ENCODE measurements at regions not wholly inside any gene's neighbourhood (a gene's known extent, or its start where the extent isn't known, plus 50 kb on each side); places are given as distances from the start of the nearest gene placed in this dataset.

DNA sequence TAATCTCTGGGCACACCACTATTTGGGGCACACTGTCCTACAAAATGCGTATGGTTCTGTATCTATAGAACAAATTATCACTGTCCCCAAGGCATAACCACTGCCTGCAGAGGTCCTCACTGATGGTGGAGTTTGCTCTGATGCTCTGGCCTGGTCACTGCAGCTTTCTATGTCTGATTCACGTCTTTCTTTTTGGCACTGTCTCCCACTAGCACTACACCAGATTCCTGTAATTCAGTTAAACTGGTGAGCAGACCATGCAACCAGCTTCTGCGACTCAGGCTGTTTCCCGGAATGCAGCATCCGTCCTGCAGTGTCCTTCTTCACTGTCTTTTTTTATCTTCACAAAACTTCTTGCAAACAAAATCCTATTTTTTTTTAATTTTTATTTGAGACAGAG lies 112.8 kb downstream of the KLF6 start:
- Histone ChIP-seq H2BK5ac (ENCODE audit: low read length) (no peak overlapping the region), H3K4ac (ENCODE audit: low read depth, low read length) (no peak overlapping the region), H3K79me2 (ENCODE audit: control insufficient read depth, insufficient read depth, low read length) (no peaks in the 10 kb centered on the region), H3K27ac (ENCODE audit: low read depth, low read length) (no peak overlapping the region), H2AK5ac (ENCODE audit: low read length) (no peak overlapping the region), H3K4me2 (ENCODE audit: low read length) (no peak overlapping the region), H3K4me1 (ENCODE audit: control insufficient read depth, low read depth, low read length) (no peaks in the 10 kb centered on the region), H3K9ac (ENCODE audit: low read length) (no peak overlapping the region), H3K56ac (ENCODE audit: low read length) (no peak overlapping the region), H3K18ac (ENCODE audit: low read length) (no peak overlapping the region), H3K23ac (ENCODE audit: low read length) (no peak overlapping the region), H4K8ac (ENCODE audit: low read depth, low read length) (no peak overlapping the region), H3K27me3 (ENCODE audit: insufficient read depth, low read length, poor library complexity) (no peaks in the 10 kb centered on the region), H2BK120ac (ENCODE audit: low read depth, low read length) (no peak overlapping the region), H3K79me1 (ENCODE audit: low read length) (no peaks in the 10 kb centered on the region), H2BK15ac (replicated peaks; ENCODE audit: low read depth) (no peak overlapping the region), H4K5ac (ENCODE audit: low read length) (no peak overlapping the region), H3K36me3 (ENCODE audit: control insufficient read depth, insufficient read depth, low read length) (no peaks in the 10 kb centered on the region), H3K4me3 (ENCODE audit: low read length) (no peak overlapping the region)
- no peak for DNase-seq
- WGBS (ENCODE audit: extremely low coverage, insufficient coverage, low lambda C conversion rate) = no CpG with 5 or more reads among the region's 5 CpGs

- WGBS (ENCODE audit: extremely low coverage, insufficient coverage, low lambda C conversion rate) = no CpG with 5 or more reads among the region's 13 CpGs
- H3K79me2 ChIP-seq (ENCODE audit: control insufficient read depth, insufficient read depth, low read length) = no peaks in the 10 kb centered on the region
These were observed 113.5 kb downstream of the KLF6 start for GRCh38 chr10:3671386-3671955.

GRCh38 chr10:3668966-3669330 lies 116.1 kb downstream of the KLF6 start:
- Histone ChIP-seq H3K4ac (ENCODE audit: low read depth, low read length) (no peak overlapping the region), H3K36me3 (ENCODE audit: control insufficient read depth, insufficient read depth, low read length) (no peaks in the 10 kb centered on the region), H2AK5ac (ENCODE audit: low read length) (no peak overlapping the region), H3K9ac (ENCODE audit: low read length) (no peak overlapping the region), H2BK15ac (replicated peaks; ENCODE audit: low read depth) (no peak overlapping the region), H3K4me3 (ENCODE audit: low read length) (no peak overlapping the region), H3K79me2 (ENCODE audit: control insufficient read depth, insufficient read depth, low read length) (no peaks in the 10 kb centered on the region), H3K4me2 (ENCODE audit: low read length) (no peak overlapping the region), H3K79me1 (ENCODE audit: low read length) (no peaks in the 10 kb centered on the region), H3K27ac (ENCODE audit: low read depth, low read length) (no peak overlapping the region), H2BK120ac (ENCODE audit: low read depth, low read length) (no peak overlapping the region), H4K5ac (ENCODE audit: low read length) (no peak overlapping the region), H3K27me3 (ENCODE audit: insufficient read depth, low read length, poor library complexity) (no peaks in the 10 kb centered on the region), H3K56ac (ENCODE audit: low read length) (peak overlapping the region; percentile 54), H4K8ac (ENCODE audit: low read depth, low read length) (no peak overlapping the region), H3K4me1 (ENCODE audit: control insufficient read depth, low read depth, low read length) (no peaks in the 10 kb centered on the region), H3K18ac (ENCODE audit: low read length) (no peak overlapping the region), H2BK5ac (ENCODE audit: low read length) (no peak overlapping the region), H3K23ac (ENCODE audit: low read length) (no peak overlapping the region)
- no CpG with 5 or more reads among the region's 4 CpGs for WGBS (ENCODE audit: extremely low coverage, insufficient coverage, low lambda C conversion rate)
- no peak for DNase-seq

More at GRCh38 chr10:3671386-3671955, 113.5 kb downstream of the KLF6 start:
- no peak overlapping the region for H3K56ac ChIP-seq (ENCODE audit: low read length)
- H4K5ac ChIP-seq (ENCODE audit: low read length) = no peak overlapping the region
- H2BK5ac ChIP-seq (ENCODE audit: low read length) = no peak overlapping the region
- H3K18ac ChIP-seq (ENCODE audit: low read length) = no peak overlapping the region
- H3K9ac ChIP-seq (ENCODE audit: low read length) = no peak overlapping the region
- H2AK5ac ChIP-seq (ENCODE audit: low read length) = no peak overlapping the region
- H3K36me3 ChIP-seq (ENCODE audit: control insufficient read depth, insufficient read depth, low read length) = no peaks in the 10 kb centered on the region
- H3K4me3 ChIP-seq (ENCODE audit: low read length) = no peak overlapping the region
- H2BK15ac ChIP-seq (replicated peaks; ENCODE audit: low read depth) = no peak overlapping the region
- no peaks in the 10 kb centered on the region for H3K27me3 ChIP-seq (ENCODE audit: insufficient read depth, low read length, poor library complexity)
- H3K4me2 ChIP-seq (ENCODE audit: low read length) = no peak overlapping the region
- H3K23ac ChIP-seq (ENCODE audit: low read length) = no peak overlapping the region
- H3K79me1 ChIP-seq (ENCODE audit: low read length) = no peaks in the 10 kb centered on the region
- no peak overlapping the region for H3K27ac ChIP-seq (ENCODE audit: low read depth, low read length)
- peak; percentile 69 for DNase-seq
- no peaks in the 10 kb centered on the region for H3K4me1 ChIP-seq (ENCODE audit: control insufficient read depth, low read depth, low read length)
- no peak overlapping the region for H4K8ac ChIP-seq (ENCODE audit: low read depth, low read length)
- no peak overlapping the region for H2BK120ac ChIP-seq (ENCODE audit: low read depth, low read length)
- no peak overlapping the region for H3K4ac ChIP-seq (ENCODE audit: low read depth, low read length)

DNA sequence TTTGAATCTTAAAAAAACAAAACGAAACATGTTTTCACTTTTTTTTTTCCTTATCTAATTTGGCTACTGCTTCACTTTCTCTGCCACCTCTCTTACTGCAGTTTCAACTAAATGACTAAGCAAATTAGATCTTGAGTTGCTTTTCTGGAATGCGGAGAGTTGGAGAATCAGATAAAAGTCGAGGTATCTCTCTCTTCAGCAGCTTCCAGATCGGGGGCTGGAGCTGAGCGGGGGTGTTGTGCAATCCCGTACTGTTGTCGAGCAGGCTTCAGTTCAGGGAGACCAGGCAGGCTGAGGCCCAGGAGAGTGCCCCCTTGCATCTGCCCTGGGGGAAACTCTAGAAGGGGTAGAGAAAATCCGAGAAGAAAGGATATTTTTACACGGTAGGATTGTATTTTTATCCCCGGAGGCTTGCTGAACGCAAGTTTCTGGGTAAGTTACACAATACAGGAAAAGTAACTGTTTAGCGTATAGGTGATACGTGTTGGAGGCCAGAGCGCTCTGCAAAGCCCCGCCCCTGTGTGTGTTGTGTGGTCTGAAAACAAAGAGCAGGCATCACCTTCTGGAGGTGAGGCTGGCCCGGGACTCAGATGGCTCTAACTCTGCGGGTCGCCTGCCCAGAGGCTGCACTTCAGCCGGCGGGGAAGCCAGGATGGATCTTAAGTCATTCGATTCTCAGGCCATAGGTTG lies 116.6 kb downstream of the KLF6 start:
- Histone ChIP-seq H3K56ac (ENCODE audit: low read length) (peak overlapping the region; percentile 54), H3K4me3 (ENCODE audit: low read length) (no peak overlapping the region), H3K23ac (ENCODE audit: low read length) (no peak overlapping the region), H3K79me1 (ENCODE audit: low read length) (no peaks in the 10 kb centered on the region), H2AK5ac (ENCODE audit: low read length) (no peak overlapping the region), H3K79me2 (ENCODE audit: control insufficient read depth, insufficient read depth, low read length) (no peaks in the 10 kb centered on the region), H3K27me3 (ENCODE audit: insufficient read depth, low read length, poor library complexity) (no peaks in the 10 kb centered on the region), H4K8ac (ENCODE audit: low read depth, low read length) (no peak overlapping the region), H2BK120ac (ENCODE audit: low read depth, low read length) (no peak overlapping the region), H3K4me1 (ENCODE audit: control insufficient read depth, low read depth, low read length) (no peaks in the 10 kb centered on the region), H3K27ac (ENCODE audit: low read depth, low read length) (peak overlapping the region; percentile 34), H2BK5ac (ENCODE audit: low read length) (no peak overlapping the region), H3K4me2 (ENCODE audit: low read length) (no peak overlapping the region), H4K5ac (ENCODE audit: low read length) (no peak overlapping the region), H3K9ac (ENCODE audit: low read length) (no peak overlapping the region), H3K36me3 (ENCODE audit: control insufficient read depth, insufficient read depth, low read length) (no peaks in the 10 kb centered on the region), H2BK15ac (replicated peaks; ENCODE audit: low read depth) (no peak overlapping the region), H3K4ac (ENCODE audit: low read depth, low read length) (no peak overlapping the region), H3K18ac (ENCODE audit: low read length) (no peak overlapping the region)
- no CpG with 5 or more reads among the region's 21 CpGs for WGBS (ENCODE audit: extremely low coverage, insufficient coverage, low lambda C conversion rate)
- DNase-seq = peak; percentile 98

DNA sequence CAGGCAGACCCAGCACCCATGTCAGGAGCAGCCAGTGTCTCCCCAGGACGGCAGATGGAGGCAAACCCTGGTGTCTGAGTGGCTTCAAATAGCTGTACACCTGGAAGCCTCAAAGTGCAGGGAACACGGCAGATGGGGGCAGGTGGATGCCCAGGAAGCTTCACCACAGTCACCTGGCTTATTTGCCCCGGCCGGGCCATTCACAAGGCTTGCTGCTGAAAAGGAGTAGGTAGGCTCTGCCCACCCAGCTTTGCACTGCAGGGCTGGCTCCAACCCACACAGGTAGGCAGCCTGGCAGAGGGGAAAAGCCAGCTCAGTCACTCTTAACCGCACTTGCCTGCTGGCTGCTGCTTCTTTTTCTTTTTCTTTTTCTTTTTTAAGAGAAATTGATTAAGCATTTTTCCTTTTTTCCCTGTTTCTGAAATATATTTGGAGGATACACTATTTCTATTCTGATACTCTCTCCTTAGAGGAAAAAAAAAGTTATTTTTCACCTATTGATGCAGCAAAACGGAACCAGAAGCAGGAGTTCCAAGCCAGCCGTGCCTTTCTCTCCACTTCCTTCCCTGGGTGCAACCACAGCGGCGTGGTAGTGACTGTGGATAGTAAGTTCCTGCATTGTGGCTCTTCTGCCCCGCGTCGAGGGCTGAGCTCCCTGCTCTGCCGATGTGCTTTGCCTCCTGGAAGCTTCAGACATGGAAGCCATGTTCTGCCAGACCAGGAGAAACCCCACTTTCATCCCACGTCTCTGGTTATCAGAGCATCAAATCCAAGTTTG lies 118.3 kb downstream of the KLF6 start:
- Histone ChIP-seq H3K4me2 (ENCODE audit: low read length) (no peak overlapping the region), H2AK5ac (ENCODE audit: low read length) (peak overlapping the region; percentile 52), H4K5ac (ENCODE audit: low read length) (no peak overlapping the region), H3K79me2 (ENCODE audit: control insufficient read depth, insufficient read depth, low read length) (no peaks in the 10 kb centered on the region), H3K27me3 (ENCODE audit: insufficient read depth, low read length, poor library complexity) (no peaks in the 10 kb centered on the region), H4K8ac (ENCODE audit: low read depth, low read length) (no peak overlapping the region), H3K4me3 (ENCODE audit: low read length) (no peak overlapping the region), H3K9ac (ENCODE audit: low read length) (no peak overlapping the region), H2BK120ac (ENCODE audit: low read depth, low read length) (no peak overlapping the region), H2BK15ac (replicated peaks; ENCODE audit: low read depth) (no peak overlapping the region), H3K4me1 (ENCODE audit: control insufficient read depth, low read depth, low read length) (no peaks in the 10 kb centered on the region), H2BK5ac (ENCODE audit: low read length) (peak overlapping the region; percentile 25), H3K36me3 (ENCODE audit: control insufficient read depth, insufficient read depth, low read length) (no peaks in the 10 kb centered on the region), H3K27ac (ENCODE audit: low read depth, low read length) (no peak overlapping the region), H3K4ac (ENCODE audit: low read depth, low read length) (no peak overlapping the region), H3K56ac (ENCODE audit: low read length) (peak overlapping the region; percentile 44), H3K79me1 (ENCODE audit: low read length) (no peaks in the 10 kb centered on the region), H3K18ac (ENCODE audit: low read length) (no peak overlapping the region), H3K23ac (ENCODE audit: low read length) (no peak overlapping the region)
- DNase-seq = no peak
- WGBS (ENCODE audit: extremely low coverage, insufficient coverage, low lambda C conversion rate) = no CpG with 5 or more reads among the region's 14 CpGs

Data from mesendoderm (in vitro differentiated cells).